Keratinocyte (primary cell): ENCODE measurements at regions not wholly inside any gene's neighbourhood (a gene's known extent, or its start where the extent isn't known, plus 50 kb on each side); places are given as distances from the start of the nearest gene placed in this dataset.

Source experiments
- DNase-seq: peaks from one replicate; pipeline ENCODE4 v3.0.0-alpha.2; 2011; ENCODE audit warnings: low read depth, missing footprints, low spot score
- FAIRE-seq: peaks from 2 replicates; lab custom pipeline; 2011; peaks lifted over from hg19 to GRCh38; lab: Jason Lieb, UNC
- H2AFZ ChIP-seq: 2 replicates; pipeline ENCODE4 v1.6.0; 2012; ENCODE audit warnings: low read length, control low read depth, inconsistent platforms; ENCODE audit not compliant: control insufficient read depth
- H3K27ac ChIP-seq: 2 replicates; pipeline ENCODE4 v1.5.1; 2011; ENCODE audit warnings: low read length; ENCODE audit not compliant: control insufficient read depth, insufficient read depth
- H3K27me3 ChIP-seq: 3 replicates; pipeline ENCODE4 v1.6.0; 2011; ENCODE audit warnings: low read length; ENCODE audit not compliant: control insufficient read depth, insufficient read depth; ENCODE audit errors: extremely low read depth
- H3K36me3 ChIP-seq, 2 experiments: 2 replicates in 1 of 2; 3 replicates in 1 of 2; pipeline ENCODE4 v1.5.1; 2011; ENCODE audit warnings: low read length in 2 of 2, mild to moderate bottlenecking in 1 of 2; ENCODE audit not compliant: control insufficient read depth in 2 of 2, insufficient read depth in 2 of 2; ENCODE audit errors: extremely low read depth in 1 of 2
- H3K4me1 ChIP-seq: 3 replicates; pipeline ENCODE4 v1.5.1; 2011; ENCODE audit warnings: low read length; ENCODE audit not compliant: control insufficient read depth, insufficient read depth; ENCODE audit errors: extremely low read depth
- H3K4me2 ChIP-seq: 3 replicates; pipeline ENCODE4 v1.6.0; 2011; ENCODE audit warnings: low read depth, low read length; ENCODE audit not compliant: control insufficient read depth, insufficient read depth; ENCODE audit errors: extremely low read depth
- H3K4me3 ChIP-seq, 3 experiments: fragments of 200-600 bp in 1 of 3; sonication (generic) in 1 of 3; 2 replicates in 2 of 3; 3 replicates in 1 of 3; pipeline ENCODE4 v1.5.1; 2011 to 2016; ENCODE audit warnings: low read length in 3 of 3, mild to moderate bottlenecking in 3 of 3, control low read depth in 2 of 3, inconsistent platforms in 1 of 3, low read depth in 1 of 3, mixed read lengths in 1 of 3, mixed run types in 1 of 3, moderate library complexity in 1 of 3; ENCODE audit not compliant: control insufficient read depth in 2 of 3, insufficient read depth in 2 of 3; ENCODE audit errors: extremely low read depth in 1 of 3
- H3K79me2 ChIP-seq: 2 replicates; pipeline ENCODE4 v1.6.0; 2012; ENCODE audit warnings: low read length; ENCODE audit not compliant: control insufficient read depth, insufficient read depth
- H3K9ac ChIP-seq: 3 replicates; pipeline ENCODE4 v1.6.0; 2011; ENCODE audit warnings: low read length; ENCODE audit not compliant: control insufficient read depth, insufficient read depth; ENCODE audit errors: extremely low read depth
- H3K9me1 ChIP-seq: 3 replicates; pipeline ENCODE4 v1.6.0; 2011; ENCODE audit warnings: low read length; ENCODE audit not compliant: control insufficient read depth, insufficient read depth; ENCODE audit errors: extremely low read depth
- H3K9me3 ChIP-seq: 2 replicates; pipeline ENCODE4 v1.5.1; 2012; ENCODE audit warnings: low read depth, low read length; ENCODE audit not compliant: control insufficient read depth
- H4K20me1 ChIP-seq: 3 replicates; pipeline ENCODE4 v1.6.0; 2011; ENCODE audit warnings: low read length; ENCODE audit not compliant: control insufficient read depth, insufficient read depth; ENCODE audit errors: extremely low read depth
- EZH2 ChIP-seq: IDR thresholded peaks from one replicate; pipeline ENCODE4 v1.6.1; 2012; ENCODE audit warnings: inconsistent platforms, mild to moderate bottlenecking, low read length, moderate library complexity
- dilution Hi-C: fragments of 300-500 bp; cut with MboI; formaldehyde crosslinking; loops from one replicate; pipeline ENCODE4 v1.7.0; 2020; ENCODE audit warnings: low sequenced_read_pairs; ENCODE audit not compliant: extremely low pct_ligation_motif_present
- TF ChIP-seq, protein P1 (sequence below), 3 experiments: IDR thresholded peaks in 1 of 3; conservative IDR thresholded peaks in 1 of 3; optimal IDR thresholded peaks in 1 of 3; 2 replicates in 2 of 3; 3 replicates in 1 of 3; pipeline versions ENCODE3 to v1.5.1; 2011; ENCODE audit warnings: low read length in 3 of 3, mild to moderate bottlenecking in 3 of 3, moderate library complexity in 2 of 3, control low read depth in 1 of 3, inconsistent platforms in 1 of 3; ENCODE audit not compliant: insufficient read depth in 2 of 3; ENCODE audit errors: extremely low read depth in 1 of 3

DNA sequence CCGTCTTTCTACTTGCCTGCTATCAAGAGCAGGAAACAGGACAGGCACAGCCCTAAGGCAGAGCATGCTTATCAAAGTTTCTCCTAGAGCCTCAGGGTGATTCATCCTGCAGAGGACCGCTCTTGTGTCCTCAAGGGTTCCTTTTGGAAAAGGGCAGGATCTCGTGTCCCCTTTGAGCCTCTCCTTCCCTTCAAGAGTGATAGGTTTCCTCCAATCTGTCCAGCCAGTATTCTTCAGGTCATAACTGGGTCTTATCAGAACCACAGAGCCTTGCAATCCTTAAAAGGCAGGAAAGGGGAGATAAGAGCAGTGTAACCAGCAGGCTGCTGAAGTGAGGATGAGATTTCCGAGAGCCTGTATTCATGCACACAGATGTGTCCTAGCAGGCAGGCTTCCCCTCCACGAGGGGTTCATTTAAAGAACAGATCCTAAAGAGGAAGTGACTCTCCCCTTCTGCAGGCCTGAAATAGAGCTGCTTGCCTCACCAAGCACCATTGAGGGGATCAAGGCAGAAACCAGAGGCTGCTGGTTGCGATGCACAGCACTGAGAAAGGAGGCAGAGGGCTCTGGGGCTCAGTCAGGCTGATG lies 90.5 kb upstream of the SVIL start:
- dilution Hi-C loops, result no loop called here
- H3K4me3 ChIP-seq, result no peak overlapping the region
- H3K4me2 ChIP-seq, result no peak overlapping the region
- DNase-seq (no peak), FAIRE-seq (peak; percentile 20)
- H3K27ac ChIP-seq, result no peak overlapping the region
- peaks cover 3% of the 10 kb centered on the region for H4K20me1 ChIP-seq
- no peak for TF ChIP-seq EZH2
- TF ChIP-seq, protein P1, sequence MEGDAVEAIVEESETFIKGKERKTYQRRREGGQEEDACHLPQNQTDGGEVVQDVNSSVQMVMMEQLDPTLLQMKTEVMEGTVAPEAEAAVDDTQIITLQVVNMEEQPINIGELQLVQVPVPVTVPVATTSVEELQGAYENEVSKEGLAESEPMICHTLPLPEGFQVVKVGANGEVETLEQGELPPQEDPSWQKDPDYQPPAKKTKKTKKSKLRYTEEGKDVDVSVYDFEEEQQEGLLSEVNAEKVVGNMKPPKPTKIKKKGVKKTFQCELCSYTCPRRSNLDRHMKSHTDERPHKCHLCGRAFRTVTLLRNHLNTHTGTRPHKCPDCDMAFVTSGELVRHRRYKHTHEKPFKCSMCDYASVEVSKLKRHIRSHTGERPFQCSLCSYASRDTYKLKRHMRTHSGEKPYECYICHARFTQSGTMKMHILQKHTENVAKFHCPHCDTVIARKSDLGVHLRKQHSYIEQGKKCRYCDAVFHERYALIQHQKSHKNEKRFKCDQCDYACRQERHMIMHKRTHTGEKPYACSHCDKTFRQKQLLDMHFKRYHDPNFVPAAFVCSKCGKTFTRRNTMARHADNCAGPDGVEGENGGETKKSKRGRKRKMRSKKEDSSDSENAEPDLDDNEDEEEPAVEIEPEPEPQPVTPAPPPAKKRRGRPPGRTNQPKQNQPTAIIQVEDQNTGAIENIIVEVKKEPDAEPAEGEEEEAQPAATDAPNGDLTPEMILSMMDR (optimal IDR thresholded peaks at IDR 0.05 in 1 of 3, IDR thresholded peaks at IDR 0.05 in 1 of 3, conservative IDR thresholded peaks at IDR 0.05 in 1 of 3; ENCODE audit: extremely low read depth in 1 of 3, insufficient read depth in 2 of 3, low read length in 3 of 3), result no peak
- H3K79me2 ChIP-seq, result peaks cover 83% of the 10 kb centered on the region
- no peaks in the 10 kb centered on the region for H3K9me1 ChIP-seq
- H3K27me3 ChIP-seq, result no peaks in the 10 kb centered on the region
- H3K9me3 ChIP-seq, result no peaks in the 10 kb centered on the region
- no peak overlapping the region for H3K9ac ChIP-seq
- H3K36me3 ChIP-seq, result peaks cover 0 to 2% of the 10 kb centered on the region in 2 experiments
- H2AFZ ChIP-seq, result no peak overlapping the region
- H3K4me1 ChIP-seq, result no peaks in the 10 kb centered on the region

DNA sequence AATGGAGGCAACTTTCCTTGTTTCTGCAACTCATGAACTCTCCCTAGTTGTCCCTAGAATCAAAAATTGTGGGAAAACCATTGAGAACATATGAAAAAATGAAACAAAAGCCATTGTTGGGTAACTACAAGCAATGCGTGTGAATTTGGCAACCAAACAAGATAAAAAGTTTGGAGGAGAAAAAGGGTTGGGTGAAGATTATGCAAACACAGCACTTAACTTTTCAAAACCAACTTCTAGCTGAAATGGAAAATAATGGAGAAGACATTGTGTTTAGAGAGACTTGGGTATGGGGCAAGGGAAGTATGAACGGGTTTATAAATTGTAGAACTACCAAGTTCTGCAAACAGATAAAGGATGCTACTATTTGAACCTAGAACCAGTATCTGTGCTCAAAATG lies 89.0 kb upstream of the SVIL start:
- Histone ChIP-seq H4K20me1 (peaks cover 3% of the 10 kb centered on the region), H3K9me3 (peaks cover 2% of the 10 kb centered on the region), H3K4me2 (no peak overlapping the region), H3K36me3 (peaks cover 0 to 2% of the 10 kb centered on the region in 2 experiments), H3K9me1 (no peaks in the 10 kb centered on the region), H3K27ac (no peak overlapping the region), H3K4me1 (no peaks in the 10 kb centered on the region), H3K79me2 (peaks cover 84% of the 10 kb centered on the region), H3K4me3 (no peak overlapping the region), H3K27me3 (no peaks in the 10 kb centered on the region), H2AFZ (no peak overlapping the region), H3K9ac (no peak overlapping the region)
- dilution Hi-C loops, result no loop called here
- TF ChIP-seq EZH2, result no peak
- TF ChIP-seq, protein P1 (optimal IDR thresholded peaks at IDR 0.05 in 1 of 3, IDR thresholded peaks at IDR 0.05 in 1 of 3, conservative IDR thresholded peaks at IDR 0.05 in 1 of 3; ENCODE audit: extremely low read depth in 1 of 3, insufficient read depth in 2 of 3, low read length in 3 of 3), result no peak
- DNase-seq, result no peak
- no peak for FAIRE-seq
